Uterus (tissue), 2 donors: ENCODE measurements at regions not wholly inside any gene's neighbourhood (a gene's known extent, or its start where the extent isn't known, plus 50 kb on each side); places are given as distances from the start of the nearest gene placed in this dataset.

Experiments
- POLR2A ChIP-seq, 2 donors: fragments of 450-650 bp; IDR thresholded peaks; one replicate each; pipeline ENCODE4 v1.6.1; 2016; ENCODE audit warnings: antibody characterized with exemption in 2 of 2, mild to moderate bottlenecking in 1 of 2, moderate library complexity in 1 of 2
- TF ChIP-seq, protein P1 (sequence below), 4 experiments: fragments of 200-600 bp in 2 of 4; fragments of 450-650 bp in 2 of 4; sonication (generic) in 2 of 4; IDR thresholded peaks; one replicate each; pipeline ENCODE4 v1.5.1; 2016 to 2019; ENCODE audit warnings: antibody characterized with exemption in 4 of 4, mild to moderate bottlenecking in 2 of 4, moderate library complexity in 1 of 4

DNA sequence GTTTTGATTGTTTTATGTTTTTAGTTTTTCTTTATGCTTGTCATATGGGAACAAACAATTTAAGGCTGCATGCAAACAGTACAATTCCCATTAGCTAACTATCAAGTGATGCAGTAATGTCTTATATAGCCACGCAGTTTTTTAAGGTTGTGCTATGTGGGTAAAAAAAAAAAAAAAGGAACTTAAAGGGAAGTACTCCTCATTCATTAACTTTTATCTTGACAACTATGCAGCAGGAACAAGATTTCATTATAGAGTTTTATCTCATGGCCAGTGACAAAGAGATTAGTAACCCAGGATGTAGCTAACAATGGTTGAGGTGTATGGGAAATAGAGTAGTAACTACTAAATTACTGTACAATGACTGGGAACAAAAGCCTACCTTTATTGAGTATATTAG is 1008.2 kb upstream of the CDH9 start:
- TF ChIP-seq, protein P1, sequence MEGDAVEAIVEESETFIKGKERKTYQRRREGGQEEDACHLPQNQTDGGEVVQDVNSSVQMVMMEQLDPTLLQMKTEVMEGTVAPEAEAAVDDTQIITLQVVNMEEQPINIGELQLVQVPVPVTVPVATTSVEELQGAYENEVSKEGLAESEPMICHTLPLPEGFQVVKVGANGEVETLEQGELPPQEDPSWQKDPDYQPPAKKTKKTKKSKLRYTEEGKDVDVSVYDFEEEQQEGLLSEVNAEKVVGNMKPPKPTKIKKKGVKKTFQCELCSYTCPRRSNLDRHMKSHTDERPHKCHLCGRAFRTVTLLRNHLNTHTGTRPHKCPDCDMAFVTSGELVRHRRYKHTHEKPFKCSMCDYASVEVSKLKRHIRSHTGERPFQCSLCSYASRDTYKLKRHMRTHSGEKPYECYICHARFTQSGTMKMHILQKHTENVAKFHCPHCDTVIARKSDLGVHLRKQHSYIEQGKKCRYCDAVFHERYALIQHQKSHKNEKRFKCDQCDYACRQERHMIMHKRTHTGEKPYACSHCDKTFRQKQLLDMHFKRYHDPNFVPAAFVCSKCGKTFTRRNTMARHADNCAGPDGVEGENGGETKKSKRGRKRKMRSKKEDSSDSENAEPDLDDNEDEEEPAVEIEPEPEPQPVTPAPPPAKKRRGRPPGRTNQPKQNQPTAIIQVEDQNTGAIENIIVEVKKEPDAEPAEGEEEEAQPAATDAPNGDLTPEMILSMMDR (IDR thresholded peaks at IDR 0.05): no peak
- no peak for TF ChIP-seq POLR2A (IDR thresholded peaks at IDR 0.05)
